Activated naive CD8-positive, alpha-beta T cell treated with anti-CD3 and anti-CD28 coated beads for 36 hours (primary cell): ENCODE measurements at regions not wholly inside any gene's neighbourhood (a gene's known extent, or its start where the extent isn't known, plus 50 kb on each side); places are given as distances from the start of the nearest gene placed in this dataset.

Experiments used
- DNase-seq: peaks from one replicate; pipeline ENCODE4 v3.0.0; 2021
- H3K27ac Mint-ChIP-seq: one replicate; pipeline ENCODE4 v1.8.0; 2022; ENCODE audit warnings: mild to moderate bottlenecking, moderate library complexity, mixed read lengths
- H3K27me3 Mint-ChIP-seq: one replicate; pipeline ENCODE4 v1.8.0; 2022; ENCODE audit warnings: mild to moderate bottlenecking, mixed read lengths
- H3K36me3 Mint-ChIP-seq: one replicate; pipeline ENCODE4 v1.8.0; 2021; ENCODE audit warnings: mild to moderate bottlenecking, mixed read lengths
- H3K4me1 Mint-ChIP-seq: one replicate; pipeline ENCODE4 v1.8.0; 2021; ENCODE audit warnings: mixed read lengths
- H3K4me3 Mint-ChIP-seq: one replicate; pipeline ENCODE4 v1.8.0; 2022; ENCODE audit warnings: mild to moderate bottlenecking, moderate library complexity, mixed read lengths
- H3K9me3 Mint-ChIP-seq: one replicate; pipeline ENCODE4 v1.8.0; 2022; ENCODE audit warnings: mixed read lengths

- H3K4me3 Mint-ChIP-seq = no peak overlapping the region
- H3K9me3 Mint-ChIP-seq = peaks cover 2% of the 10 kb centered on the region
- H3K27ac Mint-ChIP-seq = no peak overlapping the region
- no peaks in the 10 kb centered on the region for H3K27me3 Mint-ChIP-seq
- no peaks in the 10 kb centered on the region for H3K36me3 Mint-ChIP-seq
- no peaks in the 10 kb centered on the region for H3K4me1 Mint-ChIP-seq
- DNase-seq = no peak
Measured at GRCh38 chr2:144858211-144858610, 338.3 kb upstream of the ZEB2 start.

DNA sequence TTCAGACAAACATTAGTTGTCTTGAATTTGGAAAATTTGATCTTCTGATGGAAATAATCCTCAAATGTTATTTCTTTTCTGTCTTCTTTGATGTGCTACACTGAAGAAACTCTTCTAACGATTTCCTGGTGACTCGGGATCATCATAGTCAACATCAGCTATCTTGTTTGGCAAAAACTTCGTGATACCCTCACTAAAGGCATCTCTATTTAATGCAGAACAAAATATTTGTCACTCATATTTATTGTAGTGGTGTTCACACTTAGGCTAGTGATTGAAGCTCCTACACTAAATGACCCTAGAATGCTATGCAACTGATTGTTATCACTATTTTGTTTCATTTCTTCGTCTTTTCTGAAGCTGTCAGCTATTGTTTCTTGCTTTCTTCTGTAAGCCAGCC, 334.7 kb upstream of the ZEB2 start:
- no peak overlapping the region for H3K4me3 Mint-ChIP-seq
- H3K4me1 Mint-ChIP-seq = no peaks in the 10 kb centered on the region
- no peak overlapping the region for H3K27ac Mint-ChIP-seq
- H3K27me3 Mint-ChIP-seq = no peaks in the 10 kb centered on the region
- DNase-seq = no peak
- peaks cover 2% of the 10 kb centered on the region for H3K9me3 Mint-ChIP-seq
- no peaks in the 10 kb centered on the region for H3K36me3 Mint-ChIP-seq

DNA sequence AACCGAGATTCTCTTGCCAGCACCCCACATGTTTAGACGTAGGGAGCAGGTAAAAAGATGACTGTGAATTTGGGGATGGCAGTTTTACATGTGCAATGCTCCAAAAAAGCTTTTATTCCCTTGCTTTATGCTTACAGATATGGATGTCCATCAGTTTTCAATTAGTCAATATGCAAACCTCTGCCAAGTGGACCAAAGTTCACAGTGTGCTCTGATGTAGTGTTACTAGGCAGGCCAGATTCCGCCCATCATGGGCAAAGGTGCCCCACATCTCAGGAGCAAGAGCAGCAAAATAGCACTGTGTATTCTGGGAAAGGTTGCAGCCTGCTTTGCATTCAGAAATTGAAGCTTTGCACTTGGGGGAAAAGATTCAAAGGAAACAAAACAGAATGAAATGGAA, 329.7 kb upstream of the ZEB2 start:
- Mint-ChIP-seq H3K9me3 (no peaks in the 10 kb centered on the region), H3K36me3 (no peaks in the 10 kb centered on the region), H3K27me3 (no peaks in the 10 kb centered on the region), H3K27ac (no peak overlapping the region), H3K4me3 (no peak overlapping the region), H3K4me1 (no peaks in the 10 kb centered on the region)
- DNase-seq = no peak

DNA sequence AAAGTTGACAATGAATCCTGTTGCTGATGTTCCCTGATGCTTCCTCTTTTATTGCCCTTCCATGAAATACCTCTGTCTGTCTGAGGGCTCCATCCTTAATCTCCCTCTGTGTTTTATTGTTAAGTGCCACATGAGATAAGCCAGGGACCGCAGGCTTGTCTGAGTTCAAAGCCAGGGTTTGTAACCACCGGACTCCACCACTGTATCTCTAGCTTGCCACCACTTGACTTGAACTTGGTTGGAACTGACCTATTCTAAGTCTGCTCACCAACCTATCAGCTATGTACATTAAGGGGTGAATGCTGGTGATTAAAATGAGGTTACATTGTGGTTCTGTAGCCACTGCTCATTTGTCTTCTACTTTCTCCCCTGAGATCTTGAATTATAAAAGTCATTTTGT, 328.5 kb upstream of the ZEB2 start:
- no peaks in the 10 kb centered on the region for H3K4me1 Mint-ChIP-seq
- no peak for DNase-seq
- no peaks in the 10 kb centered on the region for H3K36me3 Mint-ChIP-seq
- no peak overlapping the region for H3K4me3 Mint-ChIP-seq
- H3K27me3 Mint-ChIP-seq = no peaks in the 10 kb centered on the region
- no peak overlapping the region for H3K27ac Mint-ChIP-seq
- no peaks in the 10 kb centered on the region for H3K9me3 Mint-ChIP-seq

GRCh38 chr2:144847347-144848080, 327.6 kb upstream of the ZEB2 start:
- H3K27ac Mint-ChIP-seq = no peak overlapping the region
- no peaks in the 10 kb centered on the region for H3K36me3 Mint-ChIP-seq
- DNase-seq = no peak
- no peaks in the 10 kb centered on the region for H3K4me1 Mint-ChIP-seq
- H3K9me3 Mint-ChIP-seq = no peaks in the 10 kb centered on the region
- no peak overlapping the region for H3K4me3 Mint-ChIP-seq
- no peaks in the 10 kb centered on the region for H3K27me3 Mint-ChIP-seq

GRCh38 chr2:144836635-144837350, 316.9 kb upstream of the ZEB2 start:
- H3K4me1 Mint-ChIP-seq = no peaks in the 10 kb centered on the region
- no peak overlapping the region for H3K4me3 Mint-ChIP-seq
- no peak overlapping the region for H3K27ac Mint-ChIP-seq
- no peak for DNase-seq
- no peaks in the 10 kb centered on the region for H3K9me3 Mint-ChIP-seq
- peaks cover 4% of the 10 kb centered on the region for H3K27me3 Mint-ChIP-seq
- H3K36me3 Mint-ChIP-seq = no peaks in the 10 kb centered on the region

DNA sequence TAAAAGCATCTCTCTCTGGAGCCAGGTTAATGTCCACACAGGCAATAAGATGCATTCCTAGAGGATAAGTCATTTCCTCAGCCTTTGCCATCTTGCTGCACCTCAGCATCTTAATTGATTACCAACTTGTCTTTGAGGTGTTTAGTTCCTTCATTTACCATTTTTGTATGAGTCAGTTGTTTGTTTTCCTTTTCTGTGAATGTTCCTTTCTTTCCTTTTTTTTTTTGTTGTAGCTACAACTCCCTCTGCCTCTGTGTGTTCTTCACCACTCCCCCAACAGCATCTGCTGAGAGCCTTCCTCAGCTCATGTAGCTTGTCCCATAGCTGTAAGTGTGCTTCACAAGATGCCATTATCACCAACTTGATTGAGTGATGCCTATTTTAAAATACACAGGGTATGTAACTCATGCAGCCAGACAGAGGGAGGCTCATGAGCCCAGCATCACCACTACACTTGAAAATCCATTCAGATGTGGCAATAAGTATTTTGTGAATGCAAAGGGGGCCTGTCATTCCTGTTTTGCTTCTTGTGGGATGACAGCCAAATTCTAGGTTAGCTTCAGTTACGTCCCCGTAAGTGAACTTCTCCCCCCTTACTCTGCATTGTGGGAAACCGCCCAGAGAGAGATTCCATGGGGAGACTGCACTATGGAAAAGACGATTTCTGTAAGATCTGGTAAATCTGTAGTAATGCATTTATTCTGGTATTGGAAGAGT, 315.9 kb upstream of the ZEB2 start:
- Mint-ChIP-seq H3K9me3 (no peaks in the 10 kb centered on the region), H3K4me3 (no peak overlapping the region), H3K36me3 (no peaks in the 10 kb centered on the region), H3K27me3 (peaks cover 4% of the 10 kb centered on the region), H3K4me1 (no peaks in the 10 kb centered on the region), H3K27ac (no peak overlapping the region)
- no peak for DNase-seq

DNA sequence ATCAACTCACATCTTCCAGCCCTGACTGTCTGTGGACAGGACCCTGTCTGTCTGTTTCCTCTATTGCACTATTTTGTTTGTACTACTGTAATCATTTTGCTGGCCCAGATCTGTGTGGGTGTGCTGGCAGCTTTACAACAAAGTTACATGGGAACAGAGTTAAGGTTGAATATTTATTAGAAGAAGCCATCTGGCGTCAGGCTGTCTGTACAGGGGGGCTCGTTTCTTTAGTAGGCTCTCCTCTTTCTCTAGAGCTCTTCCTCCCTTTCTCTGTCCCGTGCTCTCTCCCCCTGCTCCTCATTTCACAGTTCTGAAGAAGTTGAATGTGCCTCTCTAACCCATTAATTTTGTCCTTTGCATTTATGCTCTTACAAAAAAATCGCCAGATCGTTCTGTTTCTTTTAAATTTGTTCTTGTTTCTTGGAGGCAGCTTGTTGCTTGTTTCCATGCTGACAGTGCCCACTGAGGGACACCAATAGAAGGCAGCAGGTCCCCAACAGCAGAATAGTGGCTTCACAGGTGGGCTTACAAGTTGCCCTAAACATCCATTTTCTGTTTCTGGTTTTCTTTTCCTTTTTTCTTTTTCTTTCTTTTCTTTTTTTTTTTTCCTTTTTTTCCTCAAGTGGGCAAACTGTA, 315.2 kb upstream of the ZEB2 start:
- DNase-seq = no peak
- H3K4me3 Mint-ChIP-seq = no peak overlapping the region
- H3K9me3 Mint-ChIP-seq = no peaks in the 10 kb centered on the region
- no peaks in the 10 kb centered on the region for H3K4me1 Mint-ChIP-seq
- no peaks in the 10 kb centered on the region for H3K36me3 Mint-ChIP-seq
- H3K27ac Mint-ChIP-seq = no peak overlapping the region
- peaks cover 1% of the 10 kb centered on the region for H3K27me3 Mint-ChIP-seq

DNA sequence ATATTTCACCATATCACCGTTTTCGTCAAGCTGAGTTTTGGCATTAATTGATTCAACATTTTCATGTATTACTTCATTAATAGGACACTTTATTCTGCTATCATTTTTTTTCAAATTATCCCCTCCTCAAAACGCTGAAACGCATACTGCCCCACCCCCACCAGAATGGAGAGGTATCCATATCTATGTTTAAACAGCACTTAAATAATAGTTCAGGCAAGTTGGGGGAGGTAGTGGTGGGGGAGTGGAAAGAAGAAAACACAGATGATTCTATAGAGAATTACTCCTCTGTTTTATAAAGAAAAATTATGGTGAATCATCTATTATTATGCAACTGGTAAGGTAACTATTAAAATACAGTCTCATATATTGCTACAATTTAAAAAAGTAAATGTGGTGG, 314.4 kb upstream of the ZEB2 start:
- no peak overlapping the region for H3K4me3 Mint-ChIP-seq
- no peaks in the 10 kb centered on the region for H3K27me3 Mint-ChIP-seq
- H3K9me3 Mint-ChIP-seq = no peaks in the 10 kb centered on the region
- DNase-seq = no peak
- no peaks in the 10 kb centered on the region for H3K36me3 Mint-ChIP-seq
- H3K27ac Mint-ChIP-seq = no peak overlapping the region
- H3K4me1 Mint-ChIP-seq = no peaks in the 10 kb centered on the region

GRCh38 chr2:144833075-144833637, 313.2 kb upstream of the ZEB2 start:
- H3K27ac Mint-ChIP-seq = no peak overlapping the region
- DNase-seq = no peak

DNA sequence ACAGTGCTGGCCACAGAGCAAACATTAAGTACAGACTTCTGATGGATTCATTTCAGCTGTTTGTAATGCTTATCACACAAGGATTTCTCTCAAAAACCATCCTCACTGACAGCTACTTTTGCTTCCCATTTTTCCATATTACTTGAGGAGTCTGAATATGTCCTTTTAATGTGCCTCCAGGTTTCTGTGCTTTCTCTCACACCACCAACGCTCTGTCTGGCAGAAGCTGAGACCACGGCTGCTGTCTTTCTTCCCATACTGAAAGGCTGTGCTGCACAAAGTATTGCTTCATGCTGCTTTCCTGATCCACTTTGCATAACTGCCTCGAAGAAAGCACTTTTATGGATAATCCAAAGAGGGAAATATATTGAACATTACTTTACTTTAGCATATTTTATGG, 312.1 kb upstream of the ZEB2 start:
- H3K36me3 Mint-ChIP-seq = no peaks in the 10 kb centered on the region
- H3K27ac Mint-ChIP-seq = no peak overlapping the region
- no peak overlapping the region for H3K4me3 Mint-ChIP-seq
- DNase-seq = no peak
- no peaks in the 10 kb centered on the region for H3K9me3 Mint-ChIP-seq
- no peaks in the 10 kb centered on the region for H3K27me3 Mint-ChIP-seq
- H3K4me1 Mint-ChIP-seq = no peaks in the 10 kb centered on the region

More at GRCh38 chr2:144833075-144833637, 313.2 kb upstream of the ZEB2 start:
- Mint-ChIP-seq H3K4me1 (no peaks in the 10 kb centered on the region), H3K4me3 (no peak overlapping the region), H3K27me3 (no peaks in the 10 kb centered on the region), H3K36me3 (no peaks in the 10 kb centered on the region), H3K9me3 (no peaks in the 10 kb centered on the region)

DNA sequence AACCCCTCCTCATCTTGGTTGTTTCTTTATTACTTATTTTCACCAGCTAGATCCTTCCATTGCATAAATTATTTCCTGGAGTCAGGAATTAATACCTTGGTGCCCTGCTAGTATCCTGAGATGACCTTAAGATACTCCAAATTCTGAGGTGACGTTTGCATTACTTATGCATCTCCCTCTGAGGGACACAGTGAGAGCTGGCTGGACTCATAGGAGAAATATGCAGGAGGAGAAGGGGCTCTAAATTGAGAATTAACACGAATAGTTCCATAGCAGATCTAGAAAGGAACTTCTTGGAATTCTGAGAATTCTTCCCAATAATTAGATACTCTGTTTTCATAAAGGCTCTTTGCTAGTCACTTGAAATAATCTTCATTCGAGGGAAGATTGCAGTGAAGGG, 310.6 kb upstream of the ZEB2 start:
- H3K4me1 Mint-ChIP-seq = no peaks in the 10 kb centered on the region

DNA sequence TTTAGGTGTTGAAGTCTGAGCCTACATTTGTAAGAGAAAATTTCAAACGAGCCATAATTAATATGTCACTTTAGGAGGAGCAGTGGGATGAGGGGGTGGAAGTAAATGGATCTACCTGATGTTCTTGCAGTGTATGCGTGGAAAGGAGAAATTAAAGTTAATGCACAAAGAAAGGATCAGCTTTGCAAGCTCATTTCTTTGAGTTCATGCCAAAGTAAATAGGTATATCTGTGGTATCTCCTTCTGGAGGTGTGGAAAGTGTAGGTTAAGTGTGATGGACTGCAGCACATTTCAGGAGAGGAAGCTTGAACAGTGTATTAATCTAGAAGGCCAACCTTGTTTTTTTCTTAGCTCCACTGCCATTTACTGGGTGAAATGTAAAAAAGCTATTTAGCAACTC, 307.5 kb upstream of the ZEB2 start:
- Mint-ChIP-seq H3K27me3 (no peaks in the 10 kb centered on the region), H3K27ac (no peak overlapping the region), H3K36me3 (no peaks in the 10 kb centered on the region), H3K9me3 (no peaks in the 10 kb centered on the region), H3K4me1 (no peaks in the 10 kb centered on the region), H3K4me3 (no peak overlapping the region)
- DNase-seq = no peak

More for the DNA sequence above, 310.6 kb upstream of the ZEB2 start:
- no peaks in the 10 kb centered on the region for H3K27me3 Mint-ChIP-seq
- H3K27ac Mint-ChIP-seq = no peak overlapping the region
- no peak for DNase-seq
- no peaks in the 10 kb centered on the region for H3K36me3 Mint-ChIP-seq
- H3K9me3 Mint-ChIP-seq = no peaks in the 10 kb centered on the region
- no peak overlapping the region for H3K4me3 Mint-ChIP-seq

DNA sequence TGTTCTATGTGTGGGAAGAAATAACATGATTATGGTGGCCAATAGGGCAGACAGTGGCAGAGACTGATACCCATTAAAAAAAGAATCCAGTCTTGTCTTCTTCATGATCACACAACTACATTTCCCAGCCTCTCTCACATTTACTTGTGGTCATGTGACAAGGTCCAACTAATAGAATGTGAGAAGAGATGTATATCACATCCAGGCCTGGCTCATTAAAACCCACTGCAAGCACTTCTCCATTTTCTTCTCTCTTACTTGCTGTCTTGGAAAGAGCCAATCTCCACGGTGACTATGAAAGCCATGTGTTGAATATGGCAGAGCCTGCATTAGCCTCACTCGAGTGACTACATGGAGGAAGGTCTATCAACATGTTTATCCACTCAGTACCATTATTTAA, 306.2 kb upstream of the ZEB2 start:
- H3K4me3 Mint-ChIP-seq = no peak overlapping the region
- H3K4me1 Mint-ChIP-seq = no peaks in the 10 kb centered on the region
- H3K27me3 Mint-ChIP-seq = no peaks in the 10 kb centered on the region

More for the DNA sequence above, 306.2 kb upstream of the ZEB2 start:
- Mint-ChIP-seq H3K27ac (no peak overlapping the region), H3K36me3 (no peaks in the 10 kb centered on the region), H3K9me3 (no peaks in the 10 kb centered on the region)
- DNase-seq = no peak
